AG04450 (cell line): ENCODE measurements at regions not wholly inside any gene's neighbourhood (a gene's known extent, or its start where the extent isn't known, plus 50 kb on each side); places are given as distances from the start of the nearest gene placed in this dataset.

Experiments
- CTCF ChIA-PET: fragments of 300-600, 350-600 bp; formaldehyde crosslinking; extraction: SDS; loops from one replicate; lab custom pipeline; 2022; ENCODE audit warnings: antibody characterized with exemption, inconsistent platforms; lab: Charles Lee
- POLR2A ChIA-PET: fragments of 350-600 bp; formaldehyde crosslinking; extraction: SDS; loops from one replicate; lab custom pipeline; 2021; ENCODE audit warnings: antibody characterized with exemption, inconsistent platforms; lab: Yijun Ruan, JAX
- DNase-seq: peaks from one replicate; pipeline ENCODE4 v3.0.0-alpha.2; 2011; ENCODE audit warnings: low read depth, low spot score
- H3K27ac ChIP-seq: one replicate; pipeline ENCODE4 v1.5.1; 2012; ENCODE audit warnings: low read depth, low read length, control low read depth
- H3K27me3 ChIP-seq: one replicate; pipeline ENCODE4 v1.6.0; 2012; ENCODE audit warnings: low read length; ENCODE audit not compliant: control insufficient read depth, insufficient read depth
- H3K4me3 ChIP-seq: 2 replicates; pipeline ENCODE4 v1.5.1; 2011; ENCODE audit warnings: mild to moderate bottlenecking, low read depth, low read length, control low read depth
- H3K9me3 ChIP-seq: 2 replicates; pipeline ENCODE4 v1.5.1; 2012; ENCODE audit warnings: low read length; ENCODE audit not compliant: control insufficient read depth, insufficient read depth
- CTCF ChIP-seq: IDR thresholded peaks from 2 replicates; pipeline ENCODE4 v1.5.1; 2011; ENCODE audit warnings: low read depth, low read length, control low read depth, inconsistent platforms

- no peak overlapping the region for H3K4me3 ChIP-seq
- POLR2A ChIA-PET, result no interaction called here
- H3K27ac ChIP-seq, result no peak overlapping the region
- DNase-seq, result no peak
- H3K9me3 ChIP-seq, result no peaks in the 10 kb centered on the region
- H3K27me3 ChIP-seq, result no peaks in the 10 kb centered on the region
- no peak for TF ChIP-seq CTCF
- CTCF ChIA-PET, result no interaction called here
Measured at GRCh38 chr4:183830438-183830985, 74.6 kb upstream of the STOX2 start.

GRCh38 chr4:183831026-183831446 lies 74.1 kb upstream of the STOX2 start:
- CTCF ChIA-PET, result no interaction called here
- no peak for TF ChIP-seq CTCF

GRCh38 chr4:183831683-183832082 lies 73.4 kb upstream of the STOX2 start:
- no peak overlapping the region for H3K27ac ChIP-seq
- H3K9me3 ChIP-seq, result no peaks in the 10 kb centered on the region
- no peaks in the 10 kb centered on the region for H3K27me3 ChIP-seq
- no peak overlapping the region for H3K4me3 ChIP-seq
- DNase-seq, result no peak
- ChIA-PET POLR2A (no interaction called here), CTCF (no interaction called here)
- TF ChIP-seq CTCF, result no peak

More at GRCh38 chr4:183831026-183831446, 74.1 kb upstream of the STOX2 start:
- H3K27me3 ChIP-seq, result no peaks in the 10 kb centered on the region
- H3K4me3 ChIP-seq, result no peak overlapping the region
- POLR2A ChIA-PET, result no interaction called here
- H3K27ac ChIP-seq, result no peak overlapping the region
- DNase-seq, result no peak
- no peaks in the 10 kb centered on the region for H3K9me3 ChIP-seq

- peaks cover 2% of the 10 kb centered on the region for H3K27me3 ChIP-seq
- CTCF ChIA-PET, result interaction anchor here (0.6 kb wide), 1 partner anchor 18 kb away, joined by 3 read pairs; no protein-coding TSS in a partner anchor
- no peak overlapping the region for H3K27ac ChIP-seq
- TF ChIP-seq CTCF, result no peak
- no peak for DNase-seq
- H3K9me3 ChIP-seq, result no peaks in the 10 kb centered on the region
- H3K4me3 ChIP-seq, result no peak overlapping the region
- POLR2A ChIA-PET, result no interaction called here
Measured at GRCh38 chr4:183832776-183833450, 72.2 kb upstream of the STOX2 start.

GRCh38 chr4:183834252-183834651 lies 70.9 kb upstream of the STOX2 start:
- H3K27ac ChIP-seq, result no peak overlapping the region
- no peaks in the 10 kb centered on the region for H3K9me3 ChIP-seq
- CTCF ChIA-PET, result interaction anchor here (0.7 kb wide), 1 partner anchor 45 kb away, joined by 6 read pairs; no protein-coding TSS in a partner anchor
- TF ChIP-seq CTCF, result no peak
- H3K27me3 ChIP-seq, result peaks cover 2% of the 10 kb centered on the region
- no peak for DNase-seq
- H3K4me3 ChIP-seq, result no peak overlapping the region
- POLR2A ChIA-PET, result no interaction called here
